ENCODE measurements at regions not wholly inside any gene's neighbourhood (a gene's known extent, or its start where the extent isn't known, plus 50 kb on each side); places are given as distances from the start of the nearest gene placed in this dataset.

DNA sequence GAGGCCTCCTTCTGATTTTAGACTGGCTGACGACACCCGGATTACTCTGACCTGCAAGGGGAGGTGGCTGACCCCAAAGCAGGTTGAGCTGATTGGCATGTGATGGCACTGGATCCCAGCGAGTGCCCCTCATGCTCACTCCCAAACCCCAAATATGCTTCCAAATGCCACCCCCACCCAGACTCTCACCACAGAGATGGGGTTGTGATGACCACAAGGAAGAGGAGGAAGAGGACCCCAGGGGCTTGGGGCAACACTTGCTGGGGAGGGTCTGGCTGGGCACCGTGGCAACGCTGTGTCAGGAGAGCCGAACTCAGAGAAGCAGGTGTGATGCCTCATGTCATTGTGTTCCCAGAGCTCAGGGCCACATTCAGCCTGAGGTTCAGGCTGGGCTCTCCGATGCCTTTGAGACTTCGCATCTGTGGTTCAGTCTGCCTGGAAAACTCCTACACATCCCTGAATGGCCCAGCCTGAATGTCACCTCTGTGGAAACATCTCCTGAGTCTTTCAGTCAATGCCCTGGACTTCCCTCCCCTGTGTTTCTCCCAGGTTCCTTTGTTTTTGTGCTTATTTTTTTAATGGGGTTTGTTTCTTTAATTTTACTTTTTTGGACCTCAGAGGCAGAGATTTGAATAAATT is 169.1 kb upstream of the PMEPA1 start:
- ATAC-seq (no peak), DNase-seq (no peak)
- no peaks in the 10 kb centered on the region for H3K9me3 Mint-ChIP-seq
- H3K36me3 Mint-ChIP-seq: no peaks in the 10 kb centered on the region
- H3K27ac Mint-ChIP-seq: peak overlapping the region in 1 of 10 donors; percentile 89
- H3K27me3 Mint-ChIP-seq: peaks cover 0 to 5% (median 0%) of the 10 kb centered on the region in 5 donors
- POLR2A ChIA-PET: no interaction called here
- no peak overlapping the region for H3K4me3 Mint-ChIP-seq
- H3K4me1 Mint-ChIP-seq: no peaks in the 10 kb centered on the region

DNA sequence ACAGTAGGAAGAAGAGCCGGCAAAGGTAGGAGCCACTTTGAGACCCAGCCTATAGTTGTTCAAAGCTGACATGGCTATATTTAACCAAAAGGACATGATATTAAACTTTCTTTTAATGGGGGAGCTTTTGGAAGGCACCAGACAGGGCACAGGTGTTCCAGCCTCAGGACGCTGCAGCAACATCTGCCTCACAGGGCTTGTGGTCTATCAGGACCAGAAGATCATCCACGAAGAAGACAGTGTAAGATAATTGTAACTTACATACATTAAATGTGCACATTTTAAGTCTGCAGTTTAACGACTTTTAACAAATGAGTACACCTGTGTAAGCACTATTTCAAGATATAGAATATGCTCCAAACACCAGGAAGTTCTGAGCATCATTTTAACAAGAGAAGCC is 168.2 kb upstream of the PMEPA1 start:
- Mint-ChIP-seq H3K27me3 (peaks cover 0 to 5% (median 0%) of the 10 kb centered on the region in 5 donors), H3K4me1 (no peaks in the 10 kb centered on the region), H3K4me3 (no peak overlapping the region), H3K27ac (no peak overlapping the region), H3K36me3 (no peaks in the 10 kb centered on the region), H3K9me3 (no peaks in the 10 kb centered on the region)
- POLR2A ChIA-PET: no interaction called here
- no peak for ATAC-seq
- no peak for DNase-seq

DNA sequence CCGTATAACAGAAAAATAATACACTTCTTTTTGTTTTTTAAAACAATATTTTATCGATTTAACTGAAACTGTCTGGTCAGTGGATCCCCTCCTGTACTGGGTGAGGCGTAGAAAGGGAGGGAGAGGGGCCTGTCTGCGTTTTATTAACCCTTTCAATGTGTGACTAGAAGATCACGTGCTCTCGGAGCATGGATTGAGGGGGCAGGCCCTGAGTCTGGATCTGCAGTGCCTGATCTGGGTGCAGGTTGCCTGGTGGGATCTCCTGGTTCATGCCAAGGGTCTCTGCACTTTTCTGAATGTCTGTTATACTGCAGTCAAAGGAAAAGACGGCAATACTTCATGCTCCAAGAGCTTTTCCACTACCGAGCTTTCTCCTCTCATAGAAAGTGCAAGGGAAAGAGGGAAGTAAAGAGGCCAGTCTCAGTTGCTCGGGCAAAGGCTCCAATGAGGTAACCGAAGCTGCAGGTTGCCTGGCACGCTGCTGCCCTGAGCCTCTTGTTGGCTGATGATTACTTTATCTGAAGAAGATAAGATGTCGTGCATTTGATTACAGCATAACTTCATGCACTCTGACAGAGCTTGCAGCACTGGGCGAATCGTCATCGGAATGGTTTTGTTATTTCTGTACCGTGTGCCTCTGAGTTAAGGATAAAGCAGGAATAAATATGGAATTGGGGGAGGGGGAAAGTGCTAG is 167.5 kb upstream of the PMEPA1 start:
- POLR2A ChIA-PET: no interaction called here
- H3K4me1 Mint-ChIP-seq: no peaks in the 10 kb centered on the region
- DNase-seq (no peak), ATAC-seq (no peak)
- peaks cover 0 to 5% (median 0%) of the 10 kb centered on the region in 5 donors for H3K27me3 Mint-ChIP-seq
- H3K36me3 Mint-ChIP-seq: no peaks in the 10 kb centered on the region
- H3K9me3 Mint-ChIP-seq: peaks cover 0 to 4% (median 0%) of the 10 kb centered on the region in 9 donors
- no peak overlapping the region for H3K27ac Mint-ChIP-seq
- no peak overlapping the region for H3K4me3 Mint-ChIP-seq

DNA sequence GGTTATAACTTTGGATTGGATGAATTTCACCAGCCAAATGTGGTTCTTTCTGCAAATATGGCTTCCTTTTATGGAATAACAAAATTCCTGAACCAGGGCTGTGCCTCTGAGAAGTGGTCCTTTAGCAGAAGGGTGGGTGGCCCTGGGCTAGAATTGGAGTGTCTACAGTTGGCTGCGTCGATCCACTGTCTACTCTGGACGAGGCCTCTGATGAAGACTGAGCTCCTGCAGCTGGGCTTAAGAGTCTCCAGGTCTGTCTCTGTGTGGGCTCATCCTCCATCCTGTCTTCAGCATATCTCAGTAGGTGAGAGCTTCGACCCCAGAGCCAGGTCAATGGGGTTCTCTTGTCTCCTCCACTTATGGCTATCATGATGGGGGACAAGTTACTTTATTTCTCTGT is 166.3 kb upstream of the PMEPA1 start:
- Mint-ChIP-seq H3K9me3 (peaks cover 0 to 4% (median 0%) of the 10 kb centered on the region in 9 donors), H3K36me3 (no peaks in the 10 kb centered on the region), H3K27me3 (peaks cover 0 to 8% (median 0%) of the 10 kb centered on the region in 5 donors), H3K27ac (no peak overlapping the region), H3K4me3 (no peak overlapping the region), H3K4me1 (no peaks in the 10 kb centered on the region)
- DNase-seq (no peak), ATAC-seq (no peak)
- POLR2A ChIA-PET: no interaction called here

DNA sequence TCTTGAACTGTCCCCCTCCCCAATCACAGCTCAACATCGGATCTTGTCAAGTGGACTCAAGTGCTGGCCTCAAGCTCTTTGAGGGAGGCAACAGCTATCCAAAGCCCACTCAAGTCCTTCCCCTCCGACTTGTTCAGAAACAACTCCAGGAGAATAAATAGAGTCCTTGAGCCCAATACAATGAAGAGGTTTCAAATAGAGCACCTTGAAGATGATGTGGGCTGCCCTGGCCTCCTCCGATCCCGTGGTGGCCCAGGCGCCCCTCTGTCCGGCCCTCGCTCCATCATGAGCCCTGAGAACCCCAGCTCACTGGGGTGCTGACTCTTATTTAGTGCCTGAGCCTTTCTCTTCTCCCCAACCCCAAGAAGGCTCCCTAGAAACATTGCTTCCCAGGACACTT is 164.3 kb upstream of the PMEPA1 start:
- no peak for ATAC-seq
- H3K36me3 Mint-ChIP-seq: no peaks in the 10 kb centered on the region
- POLR2A ChIA-PET: no interaction called here
- H3K9me3 Mint-ChIP-seq: peaks cover 0 to 4% (median 0%) of the 10 kb centered on the region in 9 donors
- no peak overlapping the region for H3K27ac Mint-ChIP-seq
- H3K4me3 Mint-ChIP-seq: no peak overlapping the region
- peaks cover 0 to 18% (median 0%) of the 10 kb centered on the region in 5 donors for H3K27me3 Mint-ChIP-seq
- no peak for DNase-seq
- H3K4me1 Mint-ChIP-seq: no peaks in the 10 kb centered on the region

DNA sequence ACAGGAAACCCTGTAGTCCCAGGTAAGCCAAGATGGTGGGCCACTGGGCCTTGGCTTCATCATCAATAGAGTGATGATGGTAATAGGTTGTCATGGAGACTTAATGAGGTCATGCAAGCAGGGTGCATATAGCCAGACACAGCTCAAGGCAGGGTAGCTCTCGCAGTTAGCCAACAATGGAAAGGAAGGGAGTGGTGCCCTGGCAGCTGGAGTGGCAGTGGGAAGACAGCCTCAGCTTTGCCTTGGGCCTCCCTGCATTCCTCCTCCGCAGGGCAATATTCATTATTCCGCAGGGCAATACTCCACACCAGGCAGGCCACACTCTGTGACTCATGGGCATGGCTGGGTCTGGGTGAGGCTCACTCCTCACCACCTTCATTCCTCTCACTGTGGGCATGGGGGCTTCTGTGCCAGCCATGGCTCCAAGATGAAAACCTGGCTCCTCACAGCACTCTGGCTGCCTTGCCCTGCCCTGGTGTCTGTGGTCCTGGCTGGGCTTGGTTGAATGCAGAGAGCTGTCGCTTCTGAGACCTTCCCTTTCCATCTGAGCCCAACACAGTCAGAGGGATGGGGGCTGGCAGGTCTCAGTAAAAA is 163.1 kb upstream of the PMEPA1 start:
- H3K27me3 Mint-ChIP-seq: peaks cover 0 to 15% (median 0%) of the 10 kb centered on the region in 5 donors
- no peak overlapping the region for H3K4me3 Mint-ChIP-seq
- no peaks in the 10 kb centered on the region for H3K4me1 Mint-ChIP-seq
- DNase-seq (no peak), ATAC-seq (no peak)
- peaks cover 0 to 4% (median 0%) of the 10 kb centered on the region in 9 donors for H3K9me3 Mint-ChIP-seq
- H3K36me3 Mint-ChIP-seq: no peaks in the 10 kb centered on the region
- POLR2A ChIA-PET: no interaction called here
- H3K27ac Mint-ChIP-seq: no peak overlapping the region

DNA sequence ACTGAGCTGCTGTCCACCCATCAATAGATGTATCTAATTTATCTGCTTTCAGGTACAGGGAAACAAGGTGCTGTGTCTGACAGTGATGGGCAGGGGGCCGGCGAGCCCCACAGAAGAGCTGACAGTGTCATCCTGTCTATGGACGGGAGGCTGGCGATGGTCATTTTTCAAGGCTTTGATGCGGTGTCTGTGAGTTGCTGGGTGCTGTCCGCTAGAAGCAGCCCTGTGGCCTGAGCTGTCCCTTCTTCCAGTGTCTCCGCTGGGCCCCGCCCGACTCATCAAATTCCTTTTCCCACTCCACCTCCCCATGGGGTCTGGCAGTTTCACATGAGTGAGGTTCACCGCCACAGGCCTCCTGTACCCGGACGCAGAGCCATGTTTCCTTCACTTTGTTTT is 161.4 kb upstream of the PMEPA1 start:
- H3K4me3 Mint-ChIP-seq: no peak overlapping the region
- ATAC-seq: no peak
- peaks cover under 1 to 4% (median 2%) of the 10 kb centered on the region in 4 donors for H3K4me1 Mint-ChIP-seq
- no peaks in the 10 kb centered on the region for H3K36me3 Mint-ChIP-seq
- DNase-seq: no peak
- peak overlapping the region in 1 of 10 donors; percentile 62 for H3K27ac Mint-ChIP-seq
- peaks cover 0 to 4% (median 0%) of the 10 kb centered on the region in 9 donors for H3K9me3 Mint-ChIP-seq
- peaks cover 0 to 15% (median 3%) of the 10 kb centered on the region in 5 donors for H3K27me3 Mint-ChIP-seq
- POLR2A ChIA-PET: no interaction called here

DNA sequence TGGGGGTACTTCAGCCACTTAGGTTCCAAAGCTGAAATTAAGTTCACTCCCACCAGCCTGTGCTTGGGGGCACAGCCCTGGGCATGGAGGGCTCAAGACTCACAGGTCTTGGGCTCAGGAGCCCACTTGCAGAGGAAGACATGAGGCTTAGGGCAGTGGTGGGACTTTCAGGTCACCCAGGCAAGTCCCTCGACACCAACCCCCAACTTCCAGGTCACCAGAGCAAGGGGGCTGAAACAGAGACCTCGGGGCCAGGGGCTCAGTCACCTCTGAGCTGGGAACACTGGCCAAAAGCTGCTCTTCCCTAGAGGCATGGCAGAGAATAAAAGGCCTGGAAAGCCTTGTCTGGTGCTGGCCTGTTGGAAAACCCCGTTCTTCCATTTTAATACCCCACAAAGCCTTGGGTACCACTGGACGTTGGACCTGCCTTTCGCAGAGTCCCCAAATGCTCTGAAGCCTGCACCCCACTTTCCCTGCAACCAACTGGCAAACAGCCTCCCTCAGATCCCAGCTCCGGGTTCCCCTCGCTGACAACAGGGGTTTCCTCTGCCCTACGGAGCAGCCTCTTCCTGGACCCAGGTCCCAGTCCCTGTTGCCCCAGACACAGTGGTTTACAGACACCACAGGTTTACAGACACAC is 160.9 kb upstream of the PMEPA1 start:
- DNase-seq: no peak
- POLR2A ChIA-PET: no interaction called here

DNA sequence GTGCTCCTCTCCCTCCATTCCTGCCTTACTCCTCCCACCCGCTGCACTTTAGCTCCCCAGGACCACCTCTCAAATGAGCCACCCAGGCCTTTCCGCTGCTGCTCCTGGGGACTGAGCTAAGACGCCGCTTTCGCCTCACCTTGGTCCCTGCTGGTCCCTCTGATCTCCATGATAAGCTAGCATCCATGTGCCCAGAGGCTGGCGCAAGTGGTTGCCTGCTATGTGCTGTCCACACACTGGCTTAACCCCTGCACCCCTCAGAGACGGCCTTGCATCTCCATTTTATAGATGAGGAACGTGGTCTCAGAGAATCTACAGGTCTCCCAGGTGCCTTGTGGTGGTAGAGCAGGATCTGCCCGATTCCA is 160.1 kb upstream of the PMEPA1 start:
- Mint-ChIP-seq H3K27me3 (peaks cover 0 to 15% (median 5%) of the 10 kb centered on the region in 5 donors), H3K4me1 (peaks cover 13 to 17% (median 15%) of the 10 kb centered on the region in 4 donors), H3K27ac (peak overlapping the region in 2 of 10 donors; percentile 50 to 56), H3K36me3 (no peaks in the 10 kb centered on the region), H3K4me3 (no peak overlapping the region), H3K9me3 (peaks cover 0 to 4% (median 0%) of the 10 kb centered on the region in 9 donors)
- ATAC-seq (no peak), DNase-seq (no peak)
- POLR2A ChIA-PET: no interaction called here

More for the DNA sequence above, 160.9 kb upstream of the PMEPA1 start:
- Mint-ChIP-seq H3K27ac (peak overlapping the region in 1 of 10 donors; percentile 62), H3K9me3 (peaks cover 0 to 4% (median 0%) of the 10 kb centered on the region in 9 donors), H3K36me3 (no peaks in the 10 kb centered on the region), H3K4me1 (peaks cover 6 to 9% (median 8%) of the 10 kb centered on the region in 4 donors), H3K4me3 (no peak overlapping the region), H3K27me3 (peaks cover 0 to 15% (median 3%) of the 10 kb centered on the region in 5 donors)
- no peak for ATAC-seq

DNA sequence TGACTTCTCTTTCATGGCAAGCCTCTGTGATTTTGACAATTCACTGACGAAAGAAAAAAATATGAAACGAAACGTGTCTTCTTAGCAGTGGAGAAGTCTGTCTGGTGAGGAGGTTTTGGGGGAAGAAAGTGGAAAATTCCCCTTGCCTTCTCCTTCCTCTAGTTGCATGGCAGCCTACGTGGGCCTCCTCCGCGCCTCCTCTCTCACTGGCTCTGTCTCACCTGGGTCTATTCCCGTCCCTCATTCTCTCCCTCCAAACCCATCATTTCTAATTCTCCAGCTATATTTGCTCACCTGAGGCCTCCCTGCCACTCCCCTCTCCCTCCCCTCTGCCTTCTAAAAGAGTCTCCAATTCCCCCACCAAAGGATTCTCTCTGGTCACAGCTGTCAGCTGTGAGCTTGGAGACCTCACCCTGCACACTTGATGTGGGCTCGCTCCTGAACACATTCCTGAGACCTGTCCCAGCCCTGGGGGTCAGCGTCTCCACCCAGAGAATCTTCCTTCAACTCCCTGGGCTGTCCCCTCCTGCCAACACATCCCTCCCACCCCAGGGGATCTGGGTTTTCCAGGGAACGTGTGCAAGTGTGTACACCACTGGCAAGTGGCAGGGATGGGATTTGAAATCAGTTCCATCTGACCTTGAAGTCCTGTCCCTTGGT is 159.6 kb upstream of the PMEPA1 start:
- H3K27ac Mint-ChIP-seq: peak overlapping the region in 1 of 10 donors; percentile 34
- no peak for ATAC-seq
- H3K36me3 Mint-ChIP-seq: no peaks in the 10 kb centered on the region
- H3K4me3 Mint-ChIP-seq: peak overlapping the region in 1 of 10 donors; percentile 61
- peaks cover 0 to 15% (median 5%) of the 10 kb centered on the region in 5 donors for H3K27me3 Mint-ChIP-seq
- no peak for DNase-seq
- POLR2A ChIA-PET: no interaction called here
- H3K4me1 Mint-ChIP-seq: peaks cover 14 to 20% (median 16%) of the 10 kb centered on the region in 4 donors
- H3K9me3 Mint-ChIP-seq: peaks cover 0 to 4% (median 0%) of the 10 kb centered on the region in 9 donors

DNA sequence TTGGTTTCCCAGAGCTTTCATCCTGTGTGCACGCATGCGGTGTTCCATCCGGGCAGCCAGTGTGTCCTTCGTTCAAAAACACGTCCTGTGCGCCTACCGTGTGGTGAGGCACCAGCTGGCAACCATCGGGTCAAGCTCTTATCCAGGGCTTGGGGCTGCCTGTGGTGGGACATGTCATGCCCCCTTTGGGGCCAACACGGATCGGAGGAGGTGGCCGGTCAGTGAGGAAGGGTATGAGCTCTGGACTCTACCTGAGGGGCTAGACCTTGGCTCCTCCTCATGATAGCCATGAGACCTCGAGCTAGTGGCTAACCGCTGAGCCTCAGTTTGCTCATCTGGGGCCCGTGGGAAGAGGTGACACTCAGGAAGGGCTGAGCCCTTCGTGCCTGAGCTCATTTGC is 158.5 kb upstream of the PMEPA1 start:
- peaks cover 0 to 18% (median 10%) of the 10 kb centered on the region in 5 donors for H3K27me3 Mint-ChIP-seq
- H3K9me3 Mint-ChIP-seq: peaks cover 0 to 4% (median 0%) of the 10 kb centered on the region in 9 donors
- H3K36me3 Mint-ChIP-seq: no peaks in the 10 kb centered on the region
- no peak overlapping the region for H3K4me3 Mint-ChIP-seq
- DNase-seq (no peak), ATAC-seq (no peak)
- H3K27ac Mint-ChIP-seq: peak overlapping the region in 1 of 10 donors; percentile 71
- POLR2A ChIA-PET: no interaction called here
- H3K4me1 Mint-ChIP-seq: peaks cover 14 to 23% (median 16%) of the 10 kb centered on the region in 4 donors

DNA sequence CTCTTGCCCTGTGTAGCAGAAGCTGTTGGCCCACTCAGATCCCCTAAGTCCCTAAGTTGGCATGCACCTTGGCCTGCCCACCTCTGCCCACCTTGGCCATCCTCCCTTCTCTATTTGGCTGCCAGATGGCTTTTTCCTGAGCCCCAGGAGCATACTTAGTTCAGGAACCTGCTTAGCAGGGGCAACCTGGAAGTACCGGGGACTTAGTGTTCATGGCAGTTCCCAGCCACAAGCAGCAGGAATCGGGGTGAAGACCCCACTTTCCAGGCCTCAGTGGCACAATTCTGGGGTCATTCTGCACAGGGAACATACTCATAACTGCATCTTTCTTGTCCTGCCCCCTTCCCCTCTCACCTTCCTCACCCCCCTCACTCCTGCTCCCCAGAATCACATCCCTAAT is 158.0 kb upstream of the PMEPA1 start:
- peaks cover 0 to 4% (median 0%) of the 10 kb centered on the region in 9 donors for H3K9me3 Mint-ChIP-seq
- DNase-seq: no peak
- peaks cover 0 to 21% (median 13%) of the 10 kb centered on the region in 5 donors for H3K27me3 Mint-ChIP-seq
- H3K27ac Mint-ChIP-seq: peak overlapping the region in 2 of 10 donors; percentile 71 to 78
- no peak overlapping the region for H3K4me3 Mint-ChIP-seq
- POLR2A ChIA-PET: no interaction called here
- ATAC-seq: no peak
- H3K4me1 Mint-ChIP-seq: peaks cover 14 to 23% (median 16%) of the 10 kb centered on the region in 4 donors
- H3K36me3 Mint-ChIP-seq: no peaks in the 10 kb centered on the region
